Smooth muscle cell (in vitro differentiated cells): ENCODE measurements at regions not wholly inside any gene's neighbourhood (a gene's known extent, or its start where the extent isn't known, plus 50 kb on each side); places are given as distances from the start of the nearest gene placed in this dataset.
A peak's percentile ranks its signal among the peaks of the same experiment; 100 is the strongest.

Experiments
- DNase-seq: peaks from one replicate; lab custom pipeline; 2025; ENCODE audit not compliant: unreplicated experiment; lab: John Stamatoyannopoulos, UW
- H2AFZ ChIP-seq: fragments of 200-600 bp; sonication (generic); 2 replicates; pipeline ENCODE4 v1.6.0; 2016; ENCODE audit warnings: antibody characterized with exemption, low read depth, mild to moderate bottlenecking
- H3F3A ChIP-seq: fragments of 200-600 bp; sonication (generic); 2 replicates; pipeline ENCODE4 v1.6.0; 2017; ENCODE audit warnings: antibody characterized with exemption, low read depth
- H3K27ac ChIP-seq: fragments of 200-600 bp; sonication (generic); 2 replicates; pipeline ENCODE4 v1.5.1; 2016; ENCODE audit warnings: low read depth, mild to moderate bottlenecking
- H3K27me3 ChIP-seq: fragments of 200-600 bp; sonication (generic); 2 replicates; pipeline ENCODE4 v1.6.1; 2016; ENCODE audit warnings: low read depth, mild to moderate bottlenecking
- H3K36me3 ChIP-seq: fragments of 200-600 bp; sonication (generic); 2 replicates; pipeline ENCODE4 v1.5.1; 2016; ENCODE audit warnings: low read depth
- H3K4me1 ChIP-seq: fragments of 200-600 bp; sonication (generic); 2 replicates; pipeline ENCODE4 v1.5.1; 2016; ENCODE audit warnings: low read depth
- H3K4me2 ChIP-seq: fragments of 200-600 bp; sonication (generic); 2 replicates; pipeline ENCODE4 v1.6.0; 2016; ENCODE audit warnings: mild to moderate bottlenecking
- H3K4me3 ChIP-seq: fragments of 200-600 bp; sonication (generic); 2 replicates; pipeline ENCODE4 v1.5.1; 2016; ENCODE audit warnings: mild to moderate bottlenecking
- H3K79me2 ChIP-seq: fragments of 200-600 bp; sonication (generic); 2 replicates; pipeline ENCODE4 v1.6.0; 2016; ENCODE audit warnings: low read depth, mild to moderate bottlenecking
- H3K9ac ChIP-seq: fragments of 200-600 bp; sonication (generic); 2 replicates; pipeline ENCODE4 v1.6.0; 2016; ENCODE audit warnings: low read depth
- H3K9me3 ChIP-seq: fragments of 200-600 bp; sonication (generic); replicated peaks from 2 replicates; pipeline ENCODE4 v1.5.1; 2016; ENCODE audit warnings: low read depth
- H4K20me1 ChIP-seq: fragments of 200-600 bp; sonication (generic); 2 replicates; pipeline ENCODE4 v1.6.0; 2016; ENCODE audit warnings: low read depth
- CTCF ChIP-seq: fragments of 200-600 bp; sonication (generic); IDR thresholded peaks from 2 replicates; pipeline ENCODE4 v1.5.1; 2017; ENCODE audit warnings: borderline replicate concordance, mild to moderate bottlenecking, antibody characterized with exemption; ENCODE audit not compliant: insufficient read depth, poor library complexity, severe bottlenecking
- WGBS: methylation state at CpG from one replicate; pipeline ENCODE4 v1.1.7; 2016; ENCODE audit warnings: low lambda C conversion rate; 5-methylcytosine and 5-hydroxymethylcytosine counted together

GRCh38 chr5:124377386-124377785 is 369.1 kb downstream of the ZNF608 start:
- Histone ChIP-seq H4K20me1 (no peaks in the 10 kb centered on the region), H3K79me2 (no peaks in the 10 kb centered on the region), H3F3A (no peaks in the 10 kb centered on the region), H3K9me3 (no peaks in the 10 kb centered on the region), H3K27me3 (no peaks in the 10 kb centered on the region), H2AFZ (no peak overlapping the region), H3K4me2 (no peak overlapping the region), H3K9ac (no peak overlapping the region), H3K36me3 (no peaks in the 10 kb centered on the region), H3K27ac (no peak overlapping the region), H3K4me1 (peaks cover 4% of the 10 kb centered on the region), H3K4me3 (no peak overlapping the region)
- TF ChIP-seq CTCF = no peak
- WGBS = 71% methylated on average over 1 of the region's 1 CpG
- DNase-seq = no peak

- H3K9ac ChIP-seq = no peak overlapping the region
- H3K27me3 ChIP-seq = no peaks in the 10 kb centered on the region
- peaks cover 6% of the 10 kb centered on the region for H3K4me1 ChIP-seq
- DNase-seq = no peak
- H3K4me3 ChIP-seq = no peak overlapping the region
- H3K36me3 ChIP-seq = no peaks in the 10 kb centered on the region
- H3K9me3 ChIP-seq = no peaks in the 10 kb centered on the region
- no peak for TF ChIP-seq CTCF
- no peaks in the 10 kb centered on the region for H3F3A ChIP-seq
- no peak overlapping the region for H3K4me2 ChIP-seq
- H3K79me2 ChIP-seq = no peaks in the 10 kb centered on the region
- H3K27ac ChIP-seq = no peak overlapping the region
- 67% methylated on average over 3 of the region's 3 CpGs for WGBS
- no peak overlapping the region for H2AFZ ChIP-seq
- H4K20me1 ChIP-seq = no peaks in the 10 kb centered on the region
Observed at GRCh38 chr5:124373883-124374282, 372.6 kb downstream of the ZNF608 start.

GRCh38 chr5:124372457-124372856 is 374.0 kb downstream of the ZNF608 start:
- Histone ChIP-seq H2AFZ (no peak overlapping the region), H3K4me3 (no peak overlapping the region), H3K9me3 (no peaks in the 10 kb centered on the region), H3K4me2 (no peak overlapping the region), H3K4me1 (peaks cover 6% of the 10 kb centered on the region), H3F3A (no peaks in the 10 kb centered on the region), H3K9ac (no peak overlapping the region), H4K20me1 (no peaks in the 10 kb centered on the region), H3K27me3 (no peaks in the 10 kb centered on the region), H3K36me3 (no peaks in the 10 kb centered on the region), H3K27ac (peak overlapping the region; percentile 21), H3K79me2 (no peaks in the 10 kb centered on the region)
- TF ChIP-seq CTCF = no peak
- WGBS = 66% methylated on average over 4 of the region's 4 CpGs
- no peak for DNase-seq

GRCh38 chr5:124371111-124371706 is 375.2 kb downstream of the ZNF608 start:
- no peak overlapping the region for H2AFZ ChIP-seq
- H3K79me2 ChIP-seq = no peaks in the 10 kb centered on the region
- peaks cover 6% of the 10 kb centered on the region for H3K4me1 ChIP-seq
- no peak overlapping the region for H3K4me2 ChIP-seq
- no peak for TF ChIP-seq CTCF
- no peaks in the 10 kb centered on the region for H4K20me1 ChIP-seq
- no peak overlapping the region for H3K4me3 ChIP-seq
- H3K9me3 ChIP-seq = no peaks in the 10 kb centered on the region
- no peaks in the 10 kb centered on the region for H3K27me3 ChIP-seq
- DNase-seq = no peak
- no peaks in the 10 kb centered on the region for H3K36me3 ChIP-seq
- 68% methylated on average over 4 of the region's 4 CpGs for WGBS
- H3F3A ChIP-seq = no peaks in the 10 kb centered on the region
- H3K9ac ChIP-seq = no peak overlapping the region
- peak overlapping the region; percentile 25 for H3K27ac ChIP-seq
